GM21528 (cell line): ENCODE measurements at regions not wholly inside any gene's neighbourhood (a gene's known extent, or its start where the extent isn't known, plus 50 kb on each side); places are given as distances from the start of the nearest gene placed in this dataset.

Experiments
- ATAC-seq: cut with Tn5 transposase; IDR thresholded peaks from one replicate; pipeline ENCODE4 v1.9.1; 2021; ENCODE audit warnings: mild to moderate bottlenecking, moderate library complexity; ENCODE audit not compliant: unreplicated experiment, low FRiP score

GRCh38 chr14:97930166-97930565 lies 1133.0 kb downstream of the VRK1 start:
- no peak for ATAC-seq

- no peak for ATAC-seq
These were observed 1134.1 kb downstream of the VRK1 start for GRCh38 chr14:97931273-97931672.

GRCh38 chr14:97942921-97943320 lies 1145.7 kb downstream of the VRK1 start:
- no peak for ATAC-seq

GRCh38 chr14:97943619-97944018 lies 1146.4 kb downstream of the VRK1 start:
- no peak for ATAC-seq

GRCh38 chr14:97944380-97944779 lies 1147.2 kb downstream of the VRK1 start:
- ATAC-seq: no peak

GRCh38 chr14:97945631-97946030 lies 1148.4 kb downstream of the VRK1 start:
- no peak for ATAC-seq

- ATAC-seq: no peak
These were observed 1149.1 kb downstream of the VRK1 start for GRCh38 chr14:97946240-97946639.

GRCh38 chr14:97946641-97947040 lies 1149.5 kb downstream of the VRK1 start:
- no peak for ATAC-seq

GRCh38 chr14:97948841-97949240 lies 1151.7 kb downstream of the VRK1 start:
- ATAC-seq: no peak

- ATAC-seq: no peak
These were observed 1159.6 kb downstream of the VRK1 start for GRCh38 chr14:97956581-97957340.

- ATAC-seq: no peak
These were observed 1162.1 kb downstream of the VRK1 start for GRCh38 chr14:97959251-97959650.

- no peak for ATAC-seq
These were observed 1163.3 kb downstream of the VRK1 start for GRCh38 chr14:97960436-97960835.

GRCh38 chr14:97970222-97970621 lies 1173.0 kb downstream of the VRK1 start:
- ATAC-seq: no peak

GRCh38 chr14:97975216-97975615 lies 1178.0 kb downstream of the VRK1 start:
- no peak for ATAC-seq

GRCh38 chr14:97975962-97976361 lies 1178.8 kb downstream of the VRK1 start:
- ATAC-seq: no peak

- ATAC-seq: no peak
These were observed 1179.7 kb downstream of the VRK1 start for GRCh38 chr14:97976861-97977260.

- ATAC-seq: no peak
These were observed 1180.6 kb downstream of the VRK1 start for GRCh38 chr14:97977651-97978261.

GRCh38 chr14:97978341-97978740 lies 1181.2 kb downstream of the VRK1 start:
- no peak for ATAC-seq

GRCh38 chr14:97993508-97994019 lies 1196.4 kb downstream of the VRK1 start:
- no peak for ATAC-seq

- no peak for ATAC-seq
These were observed 1196.9 kb downstream of the VRK1 start for GRCh38 chr14:97994020-97994531.

- ATAC-seq: no peak
These were observed 1197.9 kb downstream of the VRK1 start for GRCh38 chr14:97995038-97995437.

- ATAC-seq: no peak
These were observed 1198.3 kb downstream of the VRK1 start for GRCh38 chr14:97995531-97995930.
